Stimulated activated CD8-positive, alpha-beta memory T cell treated with anti-CD3 and anti-CD28 coated beads, Interleukin-7, amount 100 ng/mL, for 1 hour (primary cell): ENCODE measurements at regions not wholly inside any gene's neighbourhood (a gene's known extent, or its start where the extent isn't known, plus 50 kb on each side); places are given as distances from the start of the nearest gene placed in this dataset.
"Not testable (repeated sequence)": the region's sequence is repeated elsewhere in the genome, so short reads cannot be mapped to it uniquely, and the experiment has no call there.

Experiments
- DNase-seq, 2 donors: peaks; one replicate each; pipeline ENCODE4 v3.0.0-alpha.2; 2020; ENCODE audit warnings: low read depth in 2 of 2

DNA sequence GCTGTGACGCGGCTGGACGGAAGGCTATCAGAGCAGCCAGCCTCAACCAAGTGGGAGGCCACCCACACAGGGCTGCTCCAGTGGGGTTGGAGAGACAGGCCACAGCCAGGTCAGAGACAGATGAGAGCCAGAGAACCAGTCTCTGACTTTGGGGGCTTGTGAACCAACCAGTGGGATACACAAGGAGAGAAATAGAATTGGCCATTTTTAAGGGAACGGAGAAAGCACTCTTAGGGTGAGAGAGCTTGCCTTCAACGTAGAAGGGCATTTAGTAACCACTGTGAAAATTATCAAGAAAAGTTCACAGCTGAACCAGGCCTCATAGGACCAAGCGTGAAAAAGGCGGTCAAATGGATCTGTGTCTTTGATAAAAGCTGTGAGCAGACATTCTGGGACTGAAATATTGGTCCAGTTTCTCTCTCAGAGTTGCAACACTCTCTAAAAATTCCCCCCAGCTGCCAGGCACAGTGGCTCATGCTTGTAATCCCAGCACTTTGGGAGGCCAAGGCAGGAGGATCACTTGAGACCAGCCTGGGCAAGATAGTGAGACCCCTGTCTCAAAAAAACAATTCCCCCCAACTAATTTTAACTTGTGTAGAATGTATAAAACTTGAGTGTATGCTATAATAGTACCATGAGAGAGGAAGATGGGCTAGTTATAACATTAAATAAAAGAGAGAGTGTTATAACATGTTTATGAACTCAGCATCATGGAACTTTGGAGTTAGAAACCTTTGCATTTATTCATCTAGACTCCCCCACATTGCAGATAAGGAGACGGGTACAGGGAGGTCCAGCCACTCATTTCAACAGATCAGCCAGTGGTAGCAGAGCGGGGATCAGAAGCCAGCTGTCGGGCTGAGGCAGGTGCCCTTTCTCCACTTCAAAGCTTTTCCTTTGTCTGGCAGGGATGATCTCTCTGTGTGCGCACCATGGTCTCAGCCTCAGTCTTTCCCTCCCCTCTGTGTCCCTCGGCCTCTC is 132.2 kb downstream of the NPIPB11 start:
- DNase-seq: not testable (repeated sequence)

DNA sequence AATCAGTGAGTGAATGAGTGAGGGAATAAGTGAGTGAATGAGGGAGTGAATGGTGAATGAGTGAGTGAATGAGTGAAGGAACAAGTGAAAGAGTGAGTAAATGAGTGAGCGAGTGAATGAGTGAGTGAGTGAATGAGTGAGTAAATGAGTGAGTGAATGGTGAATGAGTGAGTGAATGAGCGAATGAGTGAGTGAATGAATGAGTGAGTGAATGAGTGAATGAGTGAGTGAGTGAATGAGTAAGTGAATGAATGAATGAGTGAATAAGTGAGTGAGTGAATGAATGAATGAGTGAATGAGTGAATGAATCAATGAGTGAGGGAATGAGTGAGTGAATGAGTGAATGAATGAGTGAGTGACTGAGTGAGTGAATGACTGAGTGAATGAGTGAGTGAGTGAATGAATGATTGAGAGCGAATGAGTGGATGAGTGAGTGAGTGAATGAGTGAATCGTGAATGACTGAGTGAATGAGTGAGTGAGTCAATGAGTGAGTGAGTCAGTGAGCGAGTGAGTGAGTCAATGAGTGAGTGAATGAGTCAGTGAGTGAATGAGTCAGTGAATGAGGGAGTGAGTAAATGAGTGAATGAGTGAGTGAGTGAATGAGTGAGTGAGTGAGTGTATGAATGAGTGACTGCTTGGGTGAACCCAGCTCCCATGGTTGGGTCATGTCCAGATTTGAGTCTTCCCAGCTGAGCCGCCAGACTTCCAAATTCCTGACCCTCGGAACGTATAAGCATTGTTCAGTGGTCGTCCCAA is 133.0 kb downstream of the NPIPB11 start:
- not testable (repeated sequence) for DNase-seq

DNA sequence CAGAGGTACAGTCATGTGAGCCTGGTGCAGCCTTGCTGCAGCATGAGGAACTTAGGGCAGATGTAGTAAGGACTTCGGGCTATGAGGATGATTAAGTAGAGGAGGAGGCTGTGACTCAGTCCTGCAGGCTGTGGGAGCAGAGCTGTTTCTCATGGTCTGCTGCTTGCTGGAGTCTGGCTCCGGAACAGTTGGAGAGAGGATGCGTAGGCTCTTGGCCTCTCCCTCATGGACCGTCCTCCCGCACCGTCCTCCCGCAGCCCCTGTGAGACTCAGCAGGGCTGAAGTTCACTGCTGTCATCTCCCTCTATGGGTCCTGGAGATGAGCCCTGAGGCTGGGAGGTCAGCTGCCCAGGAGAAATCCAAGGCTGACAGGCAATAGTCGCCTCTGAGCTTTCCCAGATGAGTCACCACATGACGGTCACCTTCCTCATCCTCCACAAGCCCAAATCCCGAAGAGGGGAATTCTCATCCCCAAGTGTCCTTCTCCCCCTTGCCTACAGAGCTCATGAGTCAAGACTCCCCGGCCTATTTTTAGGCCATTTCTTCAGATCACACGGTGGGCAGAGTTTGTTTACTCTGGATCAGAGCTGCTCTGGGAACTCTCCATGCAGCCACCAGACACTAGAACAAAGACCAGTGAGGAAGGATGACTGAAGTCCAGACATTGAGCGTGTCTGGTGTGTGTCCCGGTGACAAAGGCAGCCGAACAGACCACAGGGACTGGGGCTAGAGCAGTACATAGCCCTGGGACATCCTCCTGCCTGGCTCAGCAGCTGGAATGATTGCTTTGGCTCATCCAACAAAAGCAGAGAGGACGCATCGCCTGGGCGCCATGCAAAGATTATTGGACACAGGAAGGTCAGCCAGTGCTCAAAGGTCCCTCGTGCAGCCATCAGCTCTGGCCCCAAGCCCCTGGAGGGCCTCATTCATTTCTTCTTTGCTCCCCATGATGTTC is 134.5 kb downstream of the NPIPB11 start:
- DNase-seq: not testable (repeated sequence)

DNA sequence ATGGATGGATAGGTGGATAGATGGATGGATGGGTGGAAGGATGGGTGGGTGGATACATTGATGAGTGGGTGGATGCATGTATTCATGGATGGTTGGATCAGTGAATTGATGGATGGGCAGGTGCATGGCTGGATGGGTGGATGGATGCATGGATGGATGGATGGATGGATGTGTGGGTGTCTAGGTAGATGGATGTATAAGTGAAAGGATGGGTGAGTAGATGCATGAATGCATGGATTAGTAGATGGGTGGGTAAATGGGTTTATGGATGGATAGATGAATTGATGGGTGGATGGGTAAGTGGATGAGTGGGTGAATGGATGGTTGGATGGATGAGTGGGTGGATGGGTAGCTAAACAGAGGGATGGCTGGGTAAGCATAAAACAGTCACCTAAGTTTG is 135.6 kb downstream of the NPIPB11 start:
- not testable (repeated sequence) for DNase-seq

DNA sequence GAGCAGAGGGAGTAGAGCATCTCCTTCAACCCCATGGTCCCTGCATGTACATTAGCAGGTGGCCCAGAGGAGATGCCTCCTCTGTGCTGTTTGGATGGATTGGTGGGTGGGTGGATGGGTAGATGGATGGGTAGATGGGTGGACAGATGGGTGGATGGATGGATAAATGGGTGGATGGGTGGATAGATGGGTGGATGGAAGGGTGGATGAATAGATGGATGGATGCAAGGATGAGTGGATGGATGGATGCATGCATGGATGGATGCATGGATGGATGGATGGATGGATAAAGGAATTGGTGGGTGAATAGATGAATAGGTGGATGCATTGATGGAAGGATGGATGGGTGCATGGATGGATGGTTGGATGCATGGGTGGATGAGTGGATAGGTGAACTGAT is 136.5 kb downstream of the NPIPB11 start:
- not testable (repeated sequence) for DNase-seq

DNA sequence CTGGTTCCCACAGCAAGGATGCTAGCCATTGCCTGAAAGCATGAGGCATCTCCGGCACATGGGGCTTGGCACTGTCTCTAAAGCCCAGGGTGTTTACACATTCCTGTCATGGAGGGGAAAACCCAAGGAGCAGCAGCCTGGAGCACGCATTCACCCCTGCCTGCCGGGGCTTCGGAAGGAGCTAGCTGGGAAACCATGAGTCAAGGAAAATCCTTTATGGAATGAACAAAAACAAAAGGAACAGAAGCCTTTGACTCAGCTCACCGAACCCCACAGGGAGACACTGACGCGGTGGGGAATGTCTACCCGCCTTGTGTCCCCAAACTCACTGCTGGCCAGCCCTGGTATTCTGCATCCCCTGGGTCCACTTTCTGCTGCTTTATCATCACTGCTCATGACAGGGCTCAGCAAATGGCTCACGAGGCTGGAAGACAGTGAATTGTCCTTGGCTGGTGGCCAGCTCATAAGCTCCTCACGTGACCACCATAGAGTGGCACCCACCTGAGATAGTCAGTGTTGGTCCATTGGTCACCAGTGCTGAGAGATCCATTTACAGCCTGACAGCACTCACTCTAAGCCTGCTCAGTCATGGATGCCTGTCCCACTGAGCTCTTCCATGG is 137.2 kb downstream of the NPIPB11 start:
- not testable (repeated sequence) for DNase-seq

DNA sequence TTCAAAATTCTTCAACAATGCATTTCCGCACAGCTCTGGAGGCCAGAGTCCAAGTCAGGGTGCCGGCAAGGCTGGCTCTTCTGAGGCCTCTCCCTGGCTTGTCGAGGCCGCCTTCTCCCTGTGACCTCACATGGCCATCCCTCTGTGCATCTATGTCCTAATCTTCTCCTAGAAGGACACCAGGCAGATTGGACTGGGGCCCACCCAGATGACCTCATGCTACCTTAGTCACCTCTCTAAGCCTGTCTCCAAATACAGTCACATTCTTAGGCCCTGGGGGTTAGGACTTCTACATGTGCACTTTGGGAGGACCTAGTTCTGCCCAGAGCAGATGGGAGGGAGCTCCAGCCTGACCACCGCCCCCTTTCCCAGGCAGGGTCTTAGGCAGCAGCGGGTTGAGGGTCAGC is 137.7 kb downstream of the NPIPB11 start:
- DNase-seq: not testable (repeated sequence)

DNA sequence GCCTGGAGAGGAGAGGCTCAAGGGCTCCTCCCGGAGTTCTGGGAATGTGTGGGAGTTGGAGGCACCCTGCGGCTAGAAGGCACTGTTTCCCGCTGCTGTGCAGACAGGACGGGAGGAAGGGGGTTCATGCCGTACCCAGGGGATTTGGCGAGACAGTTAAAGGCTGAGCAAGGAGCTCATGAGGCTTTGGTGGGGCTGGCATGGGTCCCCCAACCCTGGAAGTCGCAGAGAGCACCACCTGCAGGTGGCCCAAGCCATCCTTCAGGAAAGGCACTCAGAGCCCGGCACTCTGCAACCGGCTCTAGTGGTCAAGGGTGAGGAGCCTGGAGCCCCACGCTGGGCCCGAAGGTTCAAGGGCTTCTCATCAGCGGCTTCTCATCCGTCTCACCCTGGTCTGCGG is 138.2 kb downstream of the NPIPB11 start:
- DNase-seq: not testable (repeated sequence)

DNA sequence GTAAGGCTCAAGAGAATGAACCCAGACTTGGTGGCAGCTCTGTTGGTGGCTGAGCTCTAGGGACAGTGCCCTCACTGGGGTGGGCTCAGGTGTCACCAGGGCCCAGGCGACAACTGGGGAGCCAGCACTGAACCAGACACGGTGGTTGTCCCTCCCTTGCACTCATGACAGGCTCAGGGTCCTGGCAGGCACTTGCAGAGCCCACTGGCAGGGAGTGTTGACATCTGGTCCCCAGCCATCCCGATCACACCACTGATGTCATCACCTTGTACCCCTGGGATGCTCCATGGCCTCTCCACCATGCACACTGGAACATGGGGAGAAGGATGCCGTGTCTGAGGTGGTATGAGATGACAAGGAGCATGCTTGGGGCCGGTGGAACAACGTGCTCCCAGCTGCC is 138.6 kb downstream of the NPIPB11 start:
- not testable (repeated sequence) for DNase-seq

DNA sequence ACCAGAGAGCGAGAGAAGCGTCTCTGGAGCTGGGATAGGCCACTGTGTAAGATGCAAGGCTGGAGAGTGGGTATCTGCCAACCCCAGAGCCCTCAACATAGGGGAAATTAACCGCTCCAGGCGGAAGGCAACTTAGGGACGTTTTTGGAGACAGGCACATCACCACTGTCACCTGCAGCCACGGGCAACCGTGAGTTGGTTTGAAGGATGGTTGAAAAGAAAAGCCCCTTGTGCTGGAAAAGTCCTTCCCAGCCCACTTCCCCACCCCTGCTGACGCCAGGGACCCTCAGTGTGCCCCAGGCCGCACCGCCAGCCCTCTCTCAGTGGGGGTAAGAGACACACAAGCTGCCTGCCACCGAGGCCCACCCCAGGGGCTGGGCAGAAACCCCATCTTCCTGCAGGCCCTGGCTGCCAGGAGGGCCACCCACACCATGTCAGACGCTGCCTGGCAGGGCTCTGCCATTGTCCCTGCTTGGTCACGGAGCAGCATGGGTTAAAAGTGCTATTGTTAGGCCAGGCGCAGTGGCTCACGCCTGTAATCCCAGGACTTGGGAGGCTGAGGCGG is 139.4 kb downstream of the NPIPB11 start:
- DNase-seq: not testable (repeated sequence)

DNA sequence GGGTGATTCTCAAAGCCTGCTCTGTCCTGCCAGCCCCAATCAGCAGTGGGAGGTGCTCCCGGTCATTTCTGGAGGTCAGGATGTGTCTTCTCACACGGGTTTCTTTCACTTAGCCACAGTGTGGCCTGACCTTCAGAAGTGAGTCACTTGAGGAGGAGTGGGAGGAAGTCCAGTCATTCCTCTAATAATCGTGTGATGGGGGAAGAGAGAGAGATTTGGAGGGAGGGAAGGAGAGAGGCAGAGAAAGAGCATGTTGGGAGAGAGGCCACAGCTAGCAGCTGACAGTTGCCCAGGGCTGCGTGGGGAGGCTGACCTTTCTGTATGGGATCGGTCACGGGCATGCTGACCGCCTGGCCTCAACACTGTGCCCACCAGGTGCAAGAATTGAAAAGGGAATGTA is 139.9 kb downstream of the NPIPB11 start:
- DNase-seq: not testable (repeated sequence)

DNA sequence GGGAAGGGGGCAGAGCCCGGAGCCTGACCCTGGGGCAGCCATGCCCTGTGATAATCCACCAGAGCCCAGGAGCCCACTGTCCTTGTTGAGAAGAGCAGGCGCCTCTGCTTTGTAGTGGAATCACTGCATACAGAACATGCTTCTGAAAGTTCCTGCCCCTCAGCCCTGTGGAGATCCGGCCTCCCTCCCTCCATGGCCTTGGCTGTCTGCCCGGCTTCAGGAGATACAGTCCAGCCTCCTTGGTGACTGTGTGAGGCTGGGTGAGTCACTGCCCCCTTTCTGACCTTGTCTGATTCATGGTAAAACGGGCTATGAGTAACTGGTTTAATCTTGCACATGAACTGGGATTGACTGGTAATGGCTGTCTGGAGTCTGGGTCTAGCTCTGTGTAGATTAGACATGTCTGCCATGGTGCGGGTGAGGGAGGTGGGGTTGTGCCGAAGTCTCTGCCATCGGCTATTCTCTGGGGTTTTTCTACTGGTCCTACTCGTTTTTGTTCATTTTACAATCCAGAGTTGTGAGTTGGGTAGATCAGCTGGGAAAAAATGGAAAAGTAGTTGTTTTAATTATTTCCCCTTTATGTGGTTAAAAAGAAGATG is 141.2 kb downstream of the NPIPB11 start:
- DNase-seq: not testable (repeated sequence)

DNA sequence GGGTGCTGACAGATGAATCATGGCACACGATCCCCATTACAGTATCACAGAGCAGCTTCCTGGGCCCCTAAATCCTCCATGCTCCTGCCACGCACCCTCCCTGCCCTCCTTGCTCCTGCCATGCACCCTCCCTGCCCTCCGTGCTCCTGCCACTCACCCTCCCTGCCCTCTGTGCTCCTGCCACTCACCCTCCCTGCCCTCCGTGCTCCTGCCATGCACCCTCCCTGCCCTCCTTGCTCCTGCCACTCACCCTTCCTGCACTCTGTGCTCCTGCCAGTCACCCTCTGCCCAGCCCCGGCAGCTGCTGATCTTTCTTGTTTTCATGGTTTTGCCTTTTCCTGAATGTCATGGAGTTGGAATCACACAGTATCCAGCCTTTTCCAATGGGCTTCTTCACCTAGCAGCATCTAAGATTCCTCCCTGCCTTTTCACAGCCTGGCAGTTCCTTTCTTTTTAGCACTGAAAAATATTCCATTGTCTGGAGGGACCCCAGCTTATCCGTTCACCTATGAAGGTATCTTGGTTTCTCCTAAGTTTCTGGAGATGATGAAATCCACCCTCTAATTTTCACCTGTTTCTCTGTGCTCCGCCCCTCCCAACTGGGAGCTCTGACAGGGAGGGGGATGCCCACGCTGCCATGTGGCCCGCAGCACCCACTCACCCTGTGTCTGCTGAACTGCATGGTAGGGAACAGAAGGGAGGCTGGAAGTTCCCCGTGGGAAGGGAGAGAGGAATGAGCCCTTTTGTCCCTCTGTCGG is 142.3 kb downstream of the NPIPB11 start:
- DNase-seq: not testable (repeated sequence)

DNA sequence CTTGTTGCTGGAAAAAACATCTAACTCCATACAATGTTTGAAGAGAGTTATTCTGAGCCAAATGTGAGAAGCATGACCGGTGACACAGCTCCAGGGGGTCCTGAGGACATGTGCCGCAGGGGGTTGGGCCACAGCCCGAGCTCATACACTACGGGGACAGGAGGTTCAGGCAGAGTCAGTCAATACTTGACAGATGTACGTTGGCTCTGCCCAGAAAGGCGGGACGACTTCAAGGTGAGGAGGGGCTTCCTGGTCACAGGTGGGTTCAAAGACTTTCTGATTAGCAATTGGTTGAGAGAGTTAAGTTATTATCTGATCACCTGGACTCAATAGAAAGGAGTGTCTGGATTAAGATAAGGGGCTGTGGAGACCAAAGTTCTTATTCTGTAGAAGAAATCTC is 143.8 kb downstream of the NPIPB11 start:
- DNase-seq: not testable (repeated sequence)

DNA sequence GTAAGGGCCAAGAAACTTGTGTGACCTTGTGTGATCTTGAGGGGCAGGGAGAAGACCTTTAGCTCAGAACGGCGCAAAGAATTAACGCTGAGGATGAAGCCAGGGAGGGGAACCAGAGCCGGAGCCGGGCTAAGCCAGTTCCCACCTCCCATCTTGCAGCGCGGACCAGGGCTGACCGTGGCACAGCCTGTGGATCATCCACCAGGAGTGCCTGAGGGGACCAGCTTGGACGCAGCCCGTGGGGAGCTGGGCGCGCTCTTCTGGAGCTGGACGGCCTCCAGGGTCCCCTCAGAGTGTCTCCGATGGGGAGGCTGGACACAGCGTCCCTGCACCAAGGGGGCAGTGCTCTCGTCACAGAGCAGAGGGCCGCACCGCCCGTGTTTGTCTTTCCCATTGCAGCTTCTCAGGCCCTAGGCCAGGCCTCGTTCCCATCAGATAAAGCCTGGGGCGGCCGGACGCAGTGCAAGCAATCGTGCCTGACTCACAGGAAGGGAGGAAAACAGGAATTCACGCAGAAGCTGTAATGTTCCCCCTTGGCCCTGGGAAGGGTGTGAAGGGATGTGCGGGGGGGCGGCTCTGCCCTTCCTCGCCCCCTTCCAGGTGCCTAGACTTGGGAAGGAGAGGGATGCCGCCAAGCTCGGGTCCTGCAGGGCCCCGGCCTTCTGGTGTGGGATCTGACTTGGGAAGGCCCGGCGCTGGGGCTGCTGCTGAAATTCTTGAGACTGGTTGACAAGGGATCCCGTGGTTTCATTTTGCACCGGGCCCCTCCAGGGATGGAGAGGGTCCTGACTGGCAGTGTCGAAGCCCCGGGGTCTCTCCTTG is 144.9 kb downstream of the NPIPB11 start:
- not testable (repeated sequence) for DNase-seq

DNA sequence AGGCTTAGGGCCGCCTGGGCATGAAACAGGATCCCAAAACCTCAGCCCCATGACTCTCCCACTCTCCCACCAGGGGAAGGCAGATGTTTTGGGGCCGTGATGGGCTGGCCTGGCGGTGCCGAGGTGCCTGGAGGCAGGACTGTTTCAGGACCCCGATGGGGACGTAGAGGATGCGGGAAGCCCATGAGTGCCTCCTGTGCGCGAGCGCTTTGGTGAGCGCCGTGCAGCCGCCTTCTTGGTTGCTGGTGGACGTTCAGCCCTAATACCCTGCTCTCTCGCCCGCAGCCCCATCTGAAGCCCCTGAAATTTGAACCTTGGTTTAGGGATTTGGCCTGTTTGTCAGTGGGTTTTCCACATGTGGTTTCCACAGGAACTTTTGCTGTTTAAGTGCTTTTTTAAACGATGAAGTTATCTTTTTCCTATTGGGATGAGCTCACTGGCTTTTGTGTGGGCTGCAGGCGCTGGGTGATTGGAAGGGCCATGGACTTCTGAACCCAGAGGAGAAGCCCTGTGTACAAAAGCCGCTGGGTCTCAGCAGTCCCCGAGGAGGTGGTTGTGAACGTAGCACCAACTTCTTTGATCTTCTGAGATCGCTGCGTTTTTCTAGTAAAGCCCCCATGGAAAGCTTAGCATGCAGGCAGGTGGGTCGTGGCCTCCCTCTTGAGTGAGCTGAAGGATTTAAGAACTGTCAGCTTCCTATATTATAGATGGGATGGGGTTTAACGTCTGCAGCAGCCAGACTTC is 145.7 kb downstream of the NPIPB11 start:
- DNase-seq: not testable (repeated sequence)

DNA sequence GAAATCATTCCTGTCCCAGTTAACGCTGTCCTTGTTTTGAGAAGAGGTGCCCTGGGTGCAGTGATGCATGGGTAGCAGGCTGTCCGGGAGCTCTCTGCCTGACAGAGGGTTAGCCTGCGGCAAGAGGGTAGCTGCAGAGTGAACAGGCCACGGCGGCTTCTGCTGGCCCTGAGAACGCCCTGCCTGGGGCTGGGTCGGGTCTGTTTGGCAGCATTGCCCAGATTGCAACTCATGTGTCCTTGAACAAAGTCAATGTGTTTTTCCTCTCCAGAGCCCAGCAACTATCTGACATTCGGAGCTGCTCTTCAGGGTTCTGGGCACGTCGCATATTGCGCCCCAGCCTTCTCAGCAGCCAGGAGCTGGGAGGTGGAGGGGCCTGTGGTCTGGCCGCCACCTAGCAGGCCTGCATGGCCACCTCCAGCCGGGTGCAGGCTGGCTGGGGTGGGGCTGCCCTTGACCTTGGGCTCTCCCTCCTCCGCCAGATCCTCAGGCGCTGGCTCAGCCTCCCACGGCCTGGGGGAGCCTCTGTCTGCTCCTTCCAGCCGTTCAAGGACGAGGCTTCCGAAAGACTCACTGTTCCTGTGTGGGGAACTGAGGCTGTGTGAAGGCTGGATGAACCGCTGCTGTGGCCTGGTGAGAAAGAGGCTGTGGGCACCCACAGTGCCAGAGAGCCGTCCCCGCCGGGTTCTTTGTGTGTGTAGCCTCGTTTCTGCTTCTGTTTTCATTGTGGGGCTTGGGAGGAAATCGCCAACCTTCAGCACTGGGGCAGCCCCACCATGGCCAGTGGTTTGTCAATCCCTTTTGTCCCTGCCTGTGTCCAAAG is 146.7 kb downstream of the NPIPB11 start:
- DNase-seq: not testable (repeated sequence)
